ENCODE measurements at regions not wholly inside any gene's neighbourhood (a gene's known extent, or its start where the extent isn't known, plus 50 kb on each side); places are given as distances from the start of the nearest gene placed in this dataset.

DNA sequence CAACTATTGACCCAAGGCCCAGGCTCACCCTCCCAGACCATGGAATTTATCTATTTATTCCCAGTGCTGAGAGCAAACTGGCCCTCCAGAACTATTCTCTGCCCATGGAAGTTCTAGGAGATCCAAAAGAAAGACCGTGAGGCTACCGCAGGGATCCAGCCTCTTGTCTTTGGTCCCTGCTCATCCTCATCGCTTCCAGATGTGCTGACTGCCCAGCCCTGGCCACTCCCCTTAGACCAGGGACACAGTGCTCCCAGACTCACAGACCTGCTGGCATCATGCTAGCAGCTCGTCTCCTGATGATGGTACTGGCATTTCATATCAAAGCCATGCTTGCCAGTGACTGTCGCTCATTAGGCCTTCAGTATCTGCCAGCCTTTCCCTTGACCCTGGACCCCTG, 405.7 kb upstream of the PPP2R3A start:
- Mint-ChIP-seq H3K4me1 (no peaks in the 10 kb centered on the region), H3K36me3 (ENCODE audit: low read depth) (no peaks in the 10 kb centered on the region), H3K27me3 (ENCODE audit: low read depth) (no peaks in the 10 kb centered on the region), H3K4me3 (no peak overlapping the region), H3K27ac (ENCODE audit: unreplicated experiment) (no peak overlapping the region), H3K9me3 (no peaks in the 10 kb centered on the region)
- DNase-seq (ENCODE audit: low read depth, low spot score): no peak
- TF ChIP-seq, protein P1, sequence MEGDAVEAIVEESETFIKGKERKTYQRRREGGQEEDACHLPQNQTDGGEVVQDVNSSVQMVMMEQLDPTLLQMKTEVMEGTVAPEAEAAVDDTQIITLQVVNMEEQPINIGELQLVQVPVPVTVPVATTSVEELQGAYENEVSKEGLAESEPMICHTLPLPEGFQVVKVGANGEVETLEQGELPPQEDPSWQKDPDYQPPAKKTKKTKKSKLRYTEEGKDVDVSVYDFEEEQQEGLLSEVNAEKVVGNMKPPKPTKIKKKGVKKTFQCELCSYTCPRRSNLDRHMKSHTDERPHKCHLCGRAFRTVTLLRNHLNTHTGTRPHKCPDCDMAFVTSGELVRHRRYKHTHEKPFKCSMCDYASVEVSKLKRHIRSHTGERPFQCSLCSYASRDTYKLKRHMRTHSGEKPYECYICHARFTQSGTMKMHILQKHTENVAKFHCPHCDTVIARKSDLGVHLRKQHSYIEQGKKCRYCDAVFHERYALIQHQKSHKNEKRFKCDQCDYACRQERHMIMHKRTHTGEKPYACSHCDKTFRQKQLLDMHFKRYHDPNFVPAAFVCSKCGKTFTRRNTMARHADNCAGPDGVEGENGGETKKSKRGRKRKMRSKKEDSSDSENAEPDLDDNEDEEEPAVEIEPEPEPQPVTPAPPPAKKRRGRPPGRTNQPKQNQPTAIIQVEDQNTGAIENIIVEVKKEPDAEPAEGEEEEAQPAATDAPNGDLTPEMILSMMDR (conservative IDR thresholded peaks at IDR 0.05): no peak

DNA sequence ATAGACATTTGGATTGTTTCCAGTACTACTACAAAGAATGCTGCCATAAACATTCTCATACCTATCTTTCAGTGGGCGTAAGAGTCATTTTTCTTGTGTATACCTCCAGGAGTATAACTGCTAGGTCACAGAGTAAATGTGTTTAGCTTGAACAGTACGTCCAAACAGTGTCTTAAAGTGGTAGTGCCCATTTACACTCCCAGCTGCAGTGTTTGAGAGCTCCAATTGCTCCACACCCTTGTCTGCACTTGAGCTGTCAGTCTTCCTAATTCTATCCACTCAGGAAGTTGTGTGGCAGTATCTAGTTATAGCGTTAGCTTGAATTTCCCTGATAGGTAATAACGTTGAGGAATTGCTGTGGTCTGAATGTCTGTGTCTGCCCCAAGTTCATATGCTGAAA, 404.7 kb upstream of the PPP2R3A start:
- Mint-ChIP-seq H3K36me3 (ENCODE audit: low read depth) (no peaks in the 10 kb centered on the region), H3K27me3 (ENCODE audit: low read depth) (no peaks in the 10 kb centered on the region), H3K4me1 (no peaks in the 10 kb centered on the region), H3K4me3 (no peak overlapping the region), H3K9me3 (no peaks in the 10 kb centered on the region), H3K27ac (ENCODE audit: unreplicated experiment) (no peak overlapping the region)
- TF ChIP-seq, protein P1 (conservative IDR thresholded peaks at IDR 0.05): no peak
- DNase-seq (ENCODE audit: low read depth, low spot score): no peak

DNA sequence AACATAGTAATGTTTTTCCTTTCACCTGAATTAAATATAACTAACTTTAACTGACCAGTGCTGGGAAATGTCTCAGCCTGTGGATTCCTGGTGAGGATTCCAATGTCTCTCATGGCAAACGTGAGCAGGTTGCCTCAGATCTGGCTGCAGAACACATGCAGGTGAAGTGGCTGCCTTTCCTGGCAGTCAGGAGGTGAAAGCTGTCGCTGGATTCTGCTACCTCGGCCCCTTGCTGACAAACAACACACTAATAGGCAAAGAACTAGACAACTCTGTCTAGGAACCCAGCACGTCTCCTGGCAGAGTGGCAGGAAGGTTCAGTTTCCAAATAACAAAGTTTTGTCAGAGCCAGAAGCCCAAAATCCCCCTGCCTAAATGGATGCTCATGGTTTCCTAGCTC, 400.8 kb upstream of the PPP2R3A start:
- H3K27me3 Mint-ChIP-seq (ENCODE audit: low read depth): no peaks in the 10 kb centered on the region
- TF ChIP-seq, protein P1 (conservative IDR thresholded peaks at IDR 0.05): no peak
- no peak for DNase-seq (ENCODE audit: low read depth, low spot score)
- H3K27ac Mint-ChIP-seq (ENCODE audit: unreplicated experiment): no peak overlapping the region
- H3K36me3 Mint-ChIP-seq (ENCODE audit: low read depth): no peaks in the 10 kb centered on the region
- H3K4me1 Mint-ChIP-seq: no peaks in the 10 kb centered on the region
- no peak overlapping the region for H3K4me3 Mint-ChIP-seq
- no peaks in the 10 kb centered on the region for H3K9me3 Mint-ChIP-seq

DNA sequence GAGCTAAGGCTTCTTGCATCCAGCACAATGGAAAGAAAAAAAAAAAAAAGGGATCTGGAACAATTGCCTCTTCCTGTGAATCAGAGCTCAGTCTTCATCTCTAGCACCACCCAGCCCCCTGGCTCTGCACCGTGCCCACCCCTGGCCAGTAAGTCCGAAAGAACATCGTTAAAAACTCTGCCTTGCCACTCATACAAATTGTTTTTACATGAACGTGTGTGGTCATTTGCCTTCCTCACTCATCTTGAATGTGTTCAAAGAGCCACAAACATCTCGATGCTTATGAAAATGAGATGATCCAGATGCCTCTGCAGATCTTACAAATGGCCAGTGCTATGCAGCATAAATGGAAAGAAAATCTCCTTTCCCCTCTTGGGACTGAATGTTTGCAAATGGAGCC, 400.0 kb upstream of the PPP2R3A start:
- no peak for DNase-seq (ENCODE audit: low read depth, low spot score)
- Mint-ChIP-seq H3K27ac (ENCODE audit: unreplicated experiment) (no peak overlapping the region), H3K9me3 (no peaks in the 10 kb centered on the region), H3K4me1 (no peaks in the 10 kb centered on the region), H3K27me3 (ENCODE audit: low read depth) (no peaks in the 10 kb centered on the region), H3K4me3 (no peak overlapping the region), H3K36me3 (ENCODE audit: low read depth) (no peaks in the 10 kb centered on the region)
- TF ChIP-seq, protein P1 (conservative IDR thresholded peaks at IDR 0.05): no peak

DNA sequence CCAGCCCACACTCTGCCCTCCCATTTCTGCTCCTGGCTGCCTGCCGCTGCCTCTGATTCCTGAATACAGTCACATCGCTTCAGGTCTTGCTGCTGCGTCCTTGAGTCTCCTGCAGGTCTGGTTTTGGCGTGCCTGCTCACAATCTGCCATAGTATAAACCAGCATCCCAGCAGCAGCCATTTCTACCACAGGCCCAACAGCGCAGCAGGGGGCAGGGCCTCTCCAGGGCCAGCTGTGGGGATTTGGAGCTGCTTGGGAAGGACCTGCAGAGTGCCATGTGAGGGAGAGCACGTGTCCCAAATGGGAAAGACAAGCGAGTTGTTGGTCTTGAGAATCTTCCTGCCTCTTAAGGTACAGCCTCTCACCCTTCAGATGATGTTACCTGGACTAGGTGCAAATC, 398.3 kb upstream of the PPP2R3A start:
- Mint-ChIP-seq H3K4me3 (no peak overlapping the region), H3K27ac (ENCODE audit: unreplicated experiment) (no peak overlapping the region), H3K36me3 (ENCODE audit: low read depth) (no peaks in the 10 kb centered on the region), H3K27me3 (ENCODE audit: low read depth) (no peaks in the 10 kb centered on the region), H3K9me3 (no peaks in the 10 kb centered on the region), H3K4me1 (no peaks in the 10 kb centered on the region)
- TF ChIP-seq, protein P1 (conservative IDR thresholded peaks at IDR 0.05): no peak
- DNase-seq (ENCODE audit: low read depth, low spot score): no peak

DNA sequence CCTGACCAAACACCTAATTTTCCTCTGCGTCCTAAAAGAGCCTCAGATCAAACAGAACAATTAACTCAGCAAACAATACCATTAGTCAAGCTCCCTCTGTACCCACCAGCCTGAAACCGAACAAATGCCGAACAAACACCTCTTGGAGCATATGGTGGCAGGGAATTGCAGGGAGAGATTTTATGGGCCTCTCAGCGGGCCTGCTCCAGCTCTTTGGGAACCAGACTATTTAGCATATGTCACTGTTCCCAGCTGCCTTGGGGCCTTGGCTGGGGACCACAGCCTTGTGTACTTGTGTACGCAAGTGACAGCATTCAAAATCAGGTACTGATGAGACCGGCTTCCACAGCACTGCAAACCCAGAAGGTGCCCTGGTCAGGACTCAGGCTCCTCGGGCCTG, 388.8 kb upstream of the PPP2R3A start:
- H3K9me3 Mint-ChIP-seq: no peaks in the 10 kb centered on the region
- TF ChIP-seq, protein P1 (conservative IDR thresholded peaks at IDR 0.05): no peak
- H3K4me3 Mint-ChIP-seq: no peak overlapping the region
- no peak overlapping the region for H3K27ac Mint-ChIP-seq (ENCODE audit: unreplicated experiment)
- H3K36me3 Mint-ChIP-seq (ENCODE audit: low read depth): no peaks in the 10 kb centered on the region
- no peak for DNase-seq (ENCODE audit: low read depth, low spot score)
- H3K4me1 Mint-ChIP-seq: peaks cover 4% of the 10 kb centered on the region
- no peaks in the 10 kb centered on the region for H3K27me3 Mint-ChIP-seq (ENCODE audit: low read depth)
